ENCODE measurements at regions not wholly inside any gene's neighbourhood (a gene's known extent, or its start where the extent isn't known, plus 50 kb on each side); places are given as distances from the start of the nearest gene placed in this dataset.

- H3K14ac ChIP-seq (ENCODE audit: insufficient read depth, low read length) = no peak overlapping the region
- H3K18ac ChIP-seq (ENCODE audit: insufficient read length, low read depth, low read length) = no peak overlapping the region
- no peaks in the 10 kb centered on the region for H3K27me3 ChIP-seq (ENCODE audit: insufficient read depth, low read length)
- no peak overlapping the region for H2BK15ac ChIP-seq (ENCODE audit: low read depth, low read length)
- no peak overlapping the region for H3K9ac ChIP-seq (ENCODE audit: extremely low read depth, insufficient read length, low read length)
- Mint-ChIP-seq H3K36me3 (ENCODE audit: insufficient read depth in 1 of 3, low read depth in 3 of 3) (peaks cover 17 to 20% (median 18%) of the 10 kb centered on the region in 3 experiments), H3K27me3 (ENCODE audit: low read depth) (no peaks in the 10 kb centered on the region), H3K9me3 (peaks cover 19 to 22% of the 10 kb centered on the region in 2 experiments), H3K4me1 (peaks cover 23 to 25% of the 10 kb centered on the region in 2 experiments), H3K4me3 (no peak overlapping the region), H3K27ac (no peak overlapping the region)
- TF ChIP-seq, protein P1, sequence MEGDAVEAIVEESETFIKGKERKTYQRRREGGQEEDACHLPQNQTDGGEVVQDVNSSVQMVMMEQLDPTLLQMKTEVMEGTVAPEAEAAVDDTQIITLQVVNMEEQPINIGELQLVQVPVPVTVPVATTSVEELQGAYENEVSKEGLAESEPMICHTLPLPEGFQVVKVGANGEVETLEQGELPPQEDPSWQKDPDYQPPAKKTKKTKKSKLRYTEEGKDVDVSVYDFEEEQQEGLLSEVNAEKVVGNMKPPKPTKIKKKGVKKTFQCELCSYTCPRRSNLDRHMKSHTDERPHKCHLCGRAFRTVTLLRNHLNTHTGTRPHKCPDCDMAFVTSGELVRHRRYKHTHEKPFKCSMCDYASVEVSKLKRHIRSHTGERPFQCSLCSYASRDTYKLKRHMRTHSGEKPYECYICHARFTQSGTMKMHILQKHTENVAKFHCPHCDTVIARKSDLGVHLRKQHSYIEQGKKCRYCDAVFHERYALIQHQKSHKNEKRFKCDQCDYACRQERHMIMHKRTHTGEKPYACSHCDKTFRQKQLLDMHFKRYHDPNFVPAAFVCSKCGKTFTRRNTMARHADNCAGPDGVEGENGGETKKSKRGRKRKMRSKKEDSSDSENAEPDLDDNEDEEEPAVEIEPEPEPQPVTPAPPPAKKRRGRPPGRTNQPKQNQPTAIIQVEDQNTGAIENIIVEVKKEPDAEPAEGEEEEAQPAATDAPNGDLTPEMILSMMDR (conservative IDR thresholded peaks at IDR 0.05) = no peak
- H2BK12ac ChIP-seq (ENCODE audit: insufficient read length, low read depth, low read length) = no peak overlapping the region
- H3K4ac ChIP-seq (ENCODE audit: low read depth, low read length) = no peak overlapping the region
- no peaks in the 10 kb centered on the region for H3K79me2 ChIP-seq (ENCODE audit: insufficient read depth, low read length)
- H2AK5ac ChIP-seq (ENCODE audit: insufficient read length, low read length) = no peak overlapping the region
- no peaks in the 10 kb centered on the region for H4K20me1 ChIP-seq (ENCODE audit: control insufficient read depth, insufficient read depth, insufficient read length)
- no peak overlapping the region for H2BK5ac ChIP-seq (ENCODE audit: insufficient read length, low read length)
- H3K4me2 ChIP-seq (ENCODE audit: insufficient read depth, insufficient read length, low read length) = no peak overlapping the region
- H2AFZ ChIP-seq (ENCODE audit: low read length) = no peak overlapping the region
- no peaks in the 10 kb centered on the region for H3K9me3 ChIP-seq (ENCODE audit: control insufficient read depth, low read depth, low read length)
- H3K4me1 ChIP-seq (ENCODE audit: insufficient read depth, low read length) = peaks cover 5% of the 10 kb centered on the region; the same call in 1 of the 2 replicates
- DNase-seq = no peak
- H4K91ac ChIP-seq (ENCODE audit: insufficient read length, low read depth, low read length) = no peak overlapping the region
- H4K8ac ChIP-seq (replicated peaks; ENCODE audit: insufficient read length, low read depth, low read length) = no peak overlapping the region
- H2BK20ac ChIP-seq (ENCODE audit: low read depth, low read length, poor library complexity, severe bottlenecking) = no peak overlapping the region
- H3K23ac ChIP-seq (ENCODE audit: insufficient read length, low read depth, low read length) = no peak overlapping the region
- no peak overlapping the region for H4K5ac ChIP-seq (ENCODE audit: insufficient read length, low read depth, low read length)
- H2BK120ac ChIP-seq (ENCODE audit: low read depth, low read length, poor library complexity, severe bottlenecking) = no peak overlapping the region
- WGBS (ENCODE audit: extremely low coverage, insufficient read length, low lambda C conversion rate) = no CpG with 5 or more reads among the region's 5 CpGs
- H3K27ac ChIP-seq (ENCODE audit: insufficient read length, low read depth, low read length) = no peak overlapping the region
- H3K79me1 ChIP-seq (ENCODE audit: insufficient read depth, low read depth, low read length, poor library complexity, severe bottlenecking) = no peaks in the 10 kb centered on the region
- no peak overlapping the region for H3T11ph ChIP-seq (ENCODE audit: low read length)
- H3K23me2 ChIP-seq (ENCODE audit: insufficient read length, low read depth, low read length, poor library complexity, severe bottlenecking) = no peaks in the 10 kb centered on the region
- H3K56ac ChIP-seq (ENCODE audit: insufficient read length, low read depth, low read length) = no peak overlapping the region
Measured at GRCh38 chr21:35417762-35418161, 368.7 kb upstream of the RUNX1 start.

All from H9 (cell line).